ENCODE measurements at regions not wholly inside any gene's neighbourhood (a gene's known extent, or its start where the extent isn't known, plus 50 kb on each side); places are given as distances from the start of the nearest gene placed in this dataset.

- H3K27ac ChIP-seq (ENCODE audit: low read depth, low read length) = no peak overlapping the region
- H3K9me3 ChIP-seq (ENCODE audit: control insufficient read depth, insufficient read depth, low read length) = no peaks in the 10 kb centered on the region
- peaks cover 19% of the 10 kb centered on the region for H3K4me1 ChIP-seq (ENCODE audit: control insufficient read depth, insufficient read depth, low read length)
- no peaks in the 10 kb centered on the region for H3K36me3 ChIP-seq (ENCODE audit: control insufficient read depth, insufficient read depth, low read length)
- H3K9ac ChIP-seq (ENCODE audit: low read depth, low read length) = no peak overlapping the region
- no peaks in the 10 kb centered on the region for H3K27me3 ChIP-seq (ENCODE audit: control insufficient read depth, insufficient read depth, low read length)
- no peak overlapping the region for H3K4me3 ChIP-seq (ENCODE audit: low read depth, low read length)
These were observed 275.8 kb upstream of the TENM3 start for GRCh38 chr4:181967401-181967800.

GRCh38 chr4:181968371-181968770 is 274.8 kb upstream of the TENM3 start:
- no peaks in the 10 kb centered on the region for H3K36me3 ChIP-seq (ENCODE audit: control insufficient read depth, insufficient read depth, low read length)
- peaks cover 18% of the 10 kb centered on the region for H3K4me1 ChIP-seq (ENCODE audit: control insufficient read depth, insufficient read depth, low read length)
- H3K27me3 ChIP-seq (ENCODE audit: control insufficient read depth, insufficient read depth, low read length) = no peaks in the 10 kb centered on the region
- H3K9ac ChIP-seq (ENCODE audit: low read depth, low read length) = no peak overlapping the region
- no peak overlapping the region for H3K27ac ChIP-seq (ENCODE audit: low read depth, low read length)
- no peak overlapping the region for H3K4me3 ChIP-seq (ENCODE audit: low read depth, low read length)
- no peaks in the 10 kb centered on the region for H3K9me3 ChIP-seq (ENCODE audit: control insufficient read depth, insufficient read depth, low read length)

- no peaks in the 10 kb centered on the region for H3K36me3 ChIP-seq (ENCODE audit: control insufficient read depth, insufficient read depth, low read length)
- no peaks in the 10 kb centered on the region for H3K27me3 ChIP-seq (ENCODE audit: control insufficient read depth, insufficient read depth, low read length)
- no peaks in the 10 kb centered on the region for H3K9me3 ChIP-seq (ENCODE audit: control insufficient read depth, insufficient read depth, low read length)
- no peak overlapping the region for H3K27ac ChIP-seq (ENCODE audit: low read depth, low read length)
- H3K4me1 ChIP-seq (ENCODE audit: control insufficient read depth, insufficient read depth, low read length) = peaks cover 16% of the 10 kb centered on the region
- no peak overlapping the region for H3K9ac ChIP-seq (ENCODE audit: low read depth, low read length)
- H3K4me3 ChIP-seq (ENCODE audit: low read depth, low read length) = no peak overlapping the region
These were observed 274.1 kb upstream of the TENM3 start for GRCh38 chr4:181969151-181969550.

- H3K9ac ChIP-seq (ENCODE audit: low read depth, low read length) = no peak overlapping the region
- H3K27ac ChIP-seq (ENCODE audit: low read depth, low read length) = no peak overlapping the region
- H3K4me1 ChIP-seq (ENCODE audit: control insufficient read depth, insufficient read depth, low read length) = peaks cover 9% of the 10 kb centered on the region; the same call in 1 of the 2 replicates
- no peak overlapping the region for H3K4me3 ChIP-seq (ENCODE audit: low read depth, low read length)
- H3K9me3 ChIP-seq (ENCODE audit: control insufficient read depth, insufficient read depth, low read length) = no peaks in the 10 kb centered on the region
- H3K27me3 ChIP-seq (ENCODE audit: control insufficient read depth, insufficient read depth, low read length) = no peaks in the 10 kb centered on the region
- no peaks in the 10 kb centered on the region for H3K36me3 ChIP-seq (ENCODE audit: control insufficient read depth, insufficient read depth, low read length)
These were observed 272.8 kb upstream of the TENM3 start for GRCh38 chr4:181970366-181970765.

GRCh38 chr4:181971411-181971810 is 271.8 kb upstream of the TENM3 start:
- peaks cover 9% of the 10 kb centered on the region; the same call in 1 of the 2 replicates for H3K4me1 ChIP-seq (ENCODE audit: control insufficient read depth, insufficient read depth, low read length)
- no peaks in the 10 kb centered on the region for H3K36me3 ChIP-seq (ENCODE audit: control insufficient read depth, insufficient read depth, low read length)
- no peak overlapping the region for H3K9ac ChIP-seq (ENCODE audit: low read depth, low read length)
- H3K9me3 ChIP-seq (ENCODE audit: control insufficient read depth, insufficient read depth, low read length) = no peaks in the 10 kb centered on the region
- H3K4me3 ChIP-seq (ENCODE audit: low read depth, low read length) = no peak overlapping the region
- no peaks in the 10 kb centered on the region for H3K27me3 ChIP-seq (ENCODE audit: control insufficient read depth, insufficient read depth, low read length)
- no peak overlapping the region for H3K27ac ChIP-seq (ENCODE audit: low read depth, low read length)

- H3K27me3 ChIP-seq (ENCODE audit: control insufficient read depth, insufficient read depth, low read length) = no peaks in the 10 kb centered on the region
- H3K4me3 ChIP-seq (ENCODE audit: low read depth, low read length) = no peak overlapping the region
- H3K4me1 ChIP-seq (ENCODE audit: control insufficient read depth, insufficient read depth, low read length) = peaks cover 5% of the 10 kb centered on the region; the same call in 1 of the 2 replicates
- no peak overlapping the region for H3K9ac ChIP-seq (ENCODE audit: low read depth, low read length)
- H3K9me3 ChIP-seq (ENCODE audit: control insufficient read depth, insufficient read depth, low read length) = no peaks in the 10 kb centered on the region
- H3K27ac ChIP-seq (ENCODE audit: low read depth, low read length) = no peak overlapping the region
- H3K36me3 ChIP-seq (ENCODE audit: control insufficient read depth, insufficient read depth, low read length) = no peaks in the 10 kb centered on the region
These were observed 271.2 kb upstream of the TENM3 start for GRCh38 chr4:181971973-181972372.

GRCh38 chr4:181976764-181977163 is 266.4 kb upstream of the TENM3 start:
- Histone ChIP-seq H3K27me3 (ENCODE audit: control insufficient read depth, insufficient read depth, low read length) (no peaks in the 10 kb centered on the region), H3K36me3 (ENCODE audit: control insufficient read depth, insufficient read depth, low read length) (no peaks in the 10 kb centered on the region), H3K27ac (ENCODE audit: low read depth, low read length) (no peak overlapping the region), H3K4me1 (ENCODE audit: control insufficient read depth, insufficient read depth, low read length) (no peaks in the 10 kb centered on the region), H3K4me3 (ENCODE audit: low read depth, low read length) (no peak overlapping the region), H3K9me3 (ENCODE audit: control insufficient read depth, insufficient read depth, low read length) (no peaks in the 10 kb centered on the region), H3K9ac (ENCODE audit: low read depth, low read length) (no peak overlapping the region)

GRCh38 chr4:181982437-181982836 is 260.8 kb upstream of the TENM3 start:
- H3K27me3 ChIP-seq (ENCODE audit: control insufficient read depth, insufficient read depth, low read length) = no peaks in the 10 kb centered on the region
- no peak overlapping the region for H3K4me3 ChIP-seq (ENCODE audit: low read depth, low read length)
- H3K9me3 ChIP-seq (ENCODE audit: control insufficient read depth, insufficient read depth, low read length) = no peaks in the 10 kb centered on the region
- H3K36me3 ChIP-seq (ENCODE audit: control insufficient read depth, insufficient read depth, low read length) = no peaks in the 10 kb centered on the region
- peaks cover 19% of the 10 kb centered on the region for H3K4me1 ChIP-seq (ENCODE audit: control insufficient read depth, insufficient read depth, low read length)
- H3K27ac ChIP-seq (ENCODE audit: low read depth, low read length) = no peak overlapping the region
- no peak overlapping the region for H3K9ac ChIP-seq (ENCODE audit: low read depth, low read length)

GRCh38 chr4:181982856-181983255 is 260.3 kb upstream of the TENM3 start:
- Histone ChIP-seq H3K9me3 (ENCODE audit: control insufficient read depth, insufficient read depth, low read length) (no peaks in the 10 kb centered on the region), H3K9ac (ENCODE audit: low read depth, low read length) (no peak overlapping the region), H3K4me1 (ENCODE audit: control insufficient read depth, insufficient read depth, low read length) (peaks cover 19% of the 10 kb centered on the region), H3K4me3 (ENCODE audit: low read depth, low read length) (no peak overlapping the region), H3K36me3 (ENCODE audit: control insufficient read depth, insufficient read depth, low read length) (no peaks in the 10 kb centered on the region), H3K27ac (ENCODE audit: low read depth, low read length) (no peak overlapping the region), H3K27me3 (ENCODE audit: control insufficient read depth, insufficient read depth, low read length) (no peaks in the 10 kb centered on the region)

GRCh38 chr4:181987392-181987791 is 255.8 kb upstream of the TENM3 start:
- no peak overlapping the region for H3K4me3 ChIP-seq (ENCODE audit: low read depth, low read length)
- no peak overlapping the region for H3K9ac ChIP-seq (ENCODE audit: low read depth, low read length)

GRCh38 chr4:181989071-181989470 is 254.1 kb upstream of the TENM3 start:
- no peak overlapping the region for H3K27ac ChIP-seq (ENCODE audit: low read depth, low read length)
- H3K4me1 ChIP-seq (ENCODE audit: control insufficient read depth, insufficient read depth, low read length) = peaks cover 2% of the 10 kb centered on the region; the same call in 1 of the 2 replicates
- no peak overlapping the region for H3K4me3 ChIP-seq (ENCODE audit: low read depth, low read length)
- no peaks in the 10 kb centered on the region for H3K27me3 ChIP-seq (ENCODE audit: control insufficient read depth, insufficient read depth, low read length)
- no peak overlapping the region for H3K9ac ChIP-seq (ENCODE audit: low read depth, low read length)
- no peaks in the 10 kb centered on the region for H3K9me3 ChIP-seq (ENCODE audit: control insufficient read depth, insufficient read depth, low read length)
- no peaks in the 10 kb centered on the region for H3K36me3 ChIP-seq (ENCODE audit: control insufficient read depth, insufficient read depth, low read length)

More at GRCh38 chr4:181987392-181987791, 255.8 kb upstream of the TENM3 start:
- no peaks in the 10 kb centered on the region for H3K27me3 ChIP-seq (ENCODE audit: control insufficient read depth, insufficient read depth, low read length)
- H3K36me3 ChIP-seq (ENCODE audit: control insufficient read depth, insufficient read depth, low read length) = no peaks in the 10 kb centered on the region
- H3K4me1 ChIP-seq (ENCODE audit: control insufficient read depth, insufficient read depth, low read length) = peaks cover 19% of the 10 kb centered on the region
- H3K9me3 ChIP-seq (ENCODE audit: control insufficient read depth, insufficient read depth, low read length) = no peaks in the 10 kb centered on the region
- H3K27ac ChIP-seq (ENCODE audit: low read depth, low read length) = no peak overlapping the region
